ENCODE measurements at regions not wholly inside any gene's neighbourhood (a gene's known extent, or its start where the extent isn't known, plus 50 kb on each side); places are given as distances from the start of the nearest gene placed in this dataset.

- Mint-ChIP-seq H3K27me3 (ENCODE audit: unreplicated experiment) (no peaks in the 10 kb centered on the region), H3K27ac (ENCODE audit: unreplicated experiment) (no peak overlapping the region), H3K4me3 (ENCODE audit: unreplicated experiment) (no peak overlapping the region), H3K36me3 (ENCODE audit: unreplicated experiment) (no peaks in the 10 kb centered on the region), H3K4me1 (ENCODE audit: unreplicated experiment) (no peaks in the 10 kb centered on the region), H3K9me3 (ENCODE audit: unreplicated experiment) (peaks cover 6% of the 10 kb centered on the region)
- TF ChIP-seq CTCF (IDR thresholded peaks at IDR 0.05) = no peak
- DNase-seq (ENCODE audit: extremely low spot score, unreplicated experiment) = no peak
These were observed 131.0 kb upstream of the CXXC4 start for GRCh38 chr4:104625706-104626105.

GRCh38 chr4:104629601-104630000 is 134.9 kb upstream of the CXXC4 start:
- H3K36me3 Mint-ChIP-seq (ENCODE audit: unreplicated experiment) = no peaks in the 10 kb centered on the region
- TF ChIP-seq CTCF (IDR thresholded peaks at IDR 0.05) = no peak
- no peak for DNase-seq (ENCODE audit: extremely low spot score, unreplicated experiment)
- no peak overlapping the region for H3K27ac Mint-ChIP-seq (ENCODE audit: unreplicated experiment)
- no peak overlapping the region for H3K4me3 Mint-ChIP-seq (ENCODE audit: unreplicated experiment)
- no peaks in the 10 kb centered on the region for H3K4me1 Mint-ChIP-seq (ENCODE audit: unreplicated experiment)
- H3K27me3 Mint-ChIP-seq (ENCODE audit: unreplicated experiment) = no peaks in the 10 kb centered on the region
- H3K9me3 Mint-ChIP-seq (ENCODE audit: unreplicated experiment) = no peaks in the 10 kb centered on the region

GRCh38 chr4:104630272-104630671 is 135.6 kb upstream of the CXXC4 start:
- H3K27me3 Mint-ChIP-seq (ENCODE audit: unreplicated experiment) = no peaks in the 10 kb centered on the region
- H3K9me3 Mint-ChIP-seq (ENCODE audit: unreplicated experiment) = no peaks in the 10 kb centered on the region
- no peak overlapping the region for H3K4me3 Mint-ChIP-seq (ENCODE audit: unreplicated experiment)
- no peaks in the 10 kb centered on the region for H3K4me1 Mint-ChIP-seq (ENCODE audit: unreplicated experiment)
- H3K36me3 Mint-ChIP-seq (ENCODE audit: unreplicated experiment) = no peaks in the 10 kb centered on the region
- no peak for DNase-seq (ENCODE audit: extremely low spot score, unreplicated experiment)
- no peak for TF ChIP-seq CTCF (IDR thresholded peaks at IDR 0.05)
- H3K27ac Mint-ChIP-seq (ENCODE audit: unreplicated experiment) = no peak overlapping the region

GRCh38 chr4:104631000-104631399 is 136.3 kb upstream of the CXXC4 start:
- Mint-ChIP-seq H3K4me1 (ENCODE audit: unreplicated experiment) (no peaks in the 10 kb centered on the region), H3K27ac (ENCODE audit: unreplicated experiment) (no peak overlapping the region), H3K4me3 (ENCODE audit: unreplicated experiment) (no peak overlapping the region), H3K36me3 (ENCODE audit: unreplicated experiment) (no peaks in the 10 kb centered on the region), H3K27me3 (ENCODE audit: unreplicated experiment) (no peaks in the 10 kb centered on the region), H3K9me3 (ENCODE audit: unreplicated experiment) (no peaks in the 10 kb centered on the region)
- TF ChIP-seq CTCF (IDR thresholded peaks at IDR 0.05) = no peak
- DNase-seq (ENCODE audit: extremely low spot score, unreplicated experiment) = no peak

- no peak for DNase-seq (ENCODE audit: extremely low spot score, unreplicated experiment)
- Mint-ChIP-seq H3K27ac (ENCODE audit: unreplicated experiment) (no peak overlapping the region), H3K9me3 (ENCODE audit: unreplicated experiment) (no peaks in the 10 kb centered on the region), H3K27me3 (ENCODE audit: unreplicated experiment) (no peaks in the 10 kb centered on the region), H3K36me3 (ENCODE audit: unreplicated experiment) (no peaks in the 10 kb centered on the region), H3K4me1 (ENCODE audit: unreplicated experiment) (no peaks in the 10 kb centered on the region), H3K4me3 (ENCODE audit: unreplicated experiment) (no peak overlapping the region)
- no peak for TF ChIP-seq CTCF (IDR thresholded peaks at IDR 0.05)
These were observed 146.7 kb upstream of the CXXC4 start for GRCh38 chr4:104641418-104641817.
